Parathyroid adenoma (tissue), 2 donors: ENCODE measurements at regions not wholly inside any gene's neighbourhood (a gene's known extent, or its start where the extent isn't known, plus 50 kb on each side); places are given as distances from the start of the nearest gene placed in this dataset.

Experiments used
- H2AFZ ChIP-seq: fragments of 300-600 bp; sonication (generic); one replicate; pipeline ENCODE4 v1.7.0; 2017; ENCODE audit warnings: antibody characterized with exemption, mild to moderate bottlenecking
- H3K27ac ChIP-seq: fragments of 300-600 bp; sonication (generic); one replicate; pipeline ENCODE4 v1.7.0; 2017
- H3K27me3 ChIP-seq: fragments of 300-600 bp; sonication (generic); one replicate; pipeline ENCODE4 v1.7.0; 2017; ENCODE audit warnings: low read length; ENCODE audit not compliant: control insufficient read depth, insufficient read depth
- H3K36me3 ChIP-seq: fragments of 300-600 bp; sonication (generic); one replicate; pipeline ENCODE4 v1.7.0; 2017; ENCODE audit warnings: low read length; ENCODE audit not compliant: control insufficient read depth, insufficient read depth
- H3K4me1 ChIP-seq: fragments of 300-600 bp; sonication (generic); one replicate; pipeline ENCODE4 v1.7.0; 2017; ENCODE audit warnings: control low read depth
- H3K4me2 ChIP-seq: fragments of 300-600 bp; sonication (generic); one replicate; pipeline ENCODE4 v1.7.0; 2017; ENCODE audit warnings: low read length
- H3K4me3 ChIP-seq: fragments of 300-600 bp; sonication (generic); one replicate; pipeline ENCODE4 v1.7.0; 2017; ENCODE audit warnings: low read depth, low read length
- H3K79me2 ChIP-seq: fragments of 300-600 bp; sonication (generic); one replicate; pipeline ENCODE4 v1.7.0; 2017; ENCODE audit warnings: control low read depth
- H3K9ac ChIP-seq: fragments of 300-600 bp; sonication (generic); one replicate; pipeline ENCODE4 v1.7.0; 2017; ENCODE audit warnings: mild to moderate bottlenecking
- H3K9me3 ChIP-seq: fragments of 300-600 bp; sonication (generic); one replicate; pipeline ENCODE4 v1.7.0; 2017; ENCODE audit warnings: low read length; ENCODE audit not compliant: control insufficient read depth
- TF ChIP-seq, protein P1 (sequence below): fragments of 300-600 bp; sonication (generic); IDR thresholded peaks from one replicate; pipeline ENCODE4 v1.7.0; 2017; ENCODE audit warnings: antibody characterized with exemption, mild to moderate bottlenecking
- donor health status: primary hyperparathyroidism.

DNA sequence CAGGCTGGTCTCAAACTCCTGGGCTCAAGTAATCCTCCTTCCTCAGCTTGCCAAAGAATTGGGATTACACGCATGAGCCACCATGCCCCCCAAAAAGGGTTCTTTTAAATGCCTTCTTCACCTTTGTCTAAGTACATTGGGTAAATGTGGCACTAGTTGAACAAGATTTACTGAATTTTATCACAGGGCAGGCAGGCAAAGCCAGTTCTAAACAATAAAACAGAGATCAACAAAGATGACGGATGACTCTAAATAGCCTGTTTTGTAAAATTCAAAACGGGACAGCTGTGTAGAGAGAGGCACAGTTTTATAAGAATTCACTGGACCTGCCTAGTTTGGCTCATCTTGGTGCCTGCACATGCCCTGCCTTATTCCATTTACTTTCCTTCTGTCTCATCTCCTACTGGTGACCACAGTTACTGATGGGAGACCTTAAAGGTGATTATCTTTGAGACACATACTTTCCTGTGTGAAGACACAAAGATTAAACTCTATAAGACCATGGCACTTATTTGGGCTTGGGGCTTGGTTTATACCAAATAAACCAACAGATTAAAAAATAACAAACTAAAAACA lies 149.6 kb upstream of the DMRT1 start:
- H3K79me2 ChIP-seq: no peaks in the 10 kb centered on the region
- no peak overlapping the region for H3K4me2 ChIP-seq
- no peaks in the 10 kb centered on the region for H3K4me1 ChIP-seq
- TF ChIP-seq, protein P1, sequence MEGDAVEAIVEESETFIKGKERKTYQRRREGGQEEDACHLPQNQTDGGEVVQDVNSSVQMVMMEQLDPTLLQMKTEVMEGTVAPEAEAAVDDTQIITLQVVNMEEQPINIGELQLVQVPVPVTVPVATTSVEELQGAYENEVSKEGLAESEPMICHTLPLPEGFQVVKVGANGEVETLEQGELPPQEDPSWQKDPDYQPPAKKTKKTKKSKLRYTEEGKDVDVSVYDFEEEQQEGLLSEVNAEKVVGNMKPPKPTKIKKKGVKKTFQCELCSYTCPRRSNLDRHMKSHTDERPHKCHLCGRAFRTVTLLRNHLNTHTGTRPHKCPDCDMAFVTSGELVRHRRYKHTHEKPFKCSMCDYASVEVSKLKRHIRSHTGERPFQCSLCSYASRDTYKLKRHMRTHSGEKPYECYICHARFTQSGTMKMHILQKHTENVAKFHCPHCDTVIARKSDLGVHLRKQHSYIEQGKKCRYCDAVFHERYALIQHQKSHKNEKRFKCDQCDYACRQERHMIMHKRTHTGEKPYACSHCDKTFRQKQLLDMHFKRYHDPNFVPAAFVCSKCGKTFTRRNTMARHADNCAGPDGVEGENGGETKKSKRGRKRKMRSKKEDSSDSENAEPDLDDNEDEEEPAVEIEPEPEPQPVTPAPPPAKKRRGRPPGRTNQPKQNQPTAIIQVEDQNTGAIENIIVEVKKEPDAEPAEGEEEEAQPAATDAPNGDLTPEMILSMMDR: no peak
- H3K27me3 ChIP-seq: no peaks in the 10 kb centered on the region
- no peak overlapping the region for H3K9ac ChIP-seq
- H2AFZ ChIP-seq: no peak overlapping the region
- H3K4me3 ChIP-seq: no peak overlapping the region
- H3K9me3 ChIP-seq: no peaks in the 10 kb centered on the region
- H3K27ac ChIP-seq: no peak overlapping the region
- no peaks in the 10 kb centered on the region for H3K36me3 ChIP-seq

DNA sequence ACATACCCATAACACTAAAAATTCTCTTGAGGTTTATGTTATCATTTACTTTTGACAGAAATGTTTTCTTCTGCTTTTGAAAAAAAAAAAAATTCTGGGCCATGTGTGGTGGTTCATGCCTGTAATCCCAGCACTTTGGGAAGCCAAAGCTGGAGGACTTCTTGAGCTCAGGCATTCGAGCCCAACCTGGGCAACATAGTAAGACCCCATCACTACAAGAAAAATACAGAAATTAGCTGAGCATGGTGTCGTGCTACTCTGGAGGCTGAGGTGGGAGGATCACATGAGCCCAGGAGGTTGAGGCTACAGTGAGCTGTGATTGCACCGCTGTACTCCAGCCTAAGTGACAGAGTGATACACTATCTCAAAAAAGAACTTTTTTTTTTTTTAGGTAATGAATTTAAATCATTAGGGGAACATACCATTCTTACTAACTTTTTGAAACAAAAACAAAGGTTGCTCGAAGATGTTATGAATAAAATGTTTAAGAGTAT lies 148.8 kb upstream of the DMRT1 start:
- H3K9ac ChIP-seq: no peak overlapping the region
- no peak overlapping the region for H3K4me3 ChIP-seq

DNA sequence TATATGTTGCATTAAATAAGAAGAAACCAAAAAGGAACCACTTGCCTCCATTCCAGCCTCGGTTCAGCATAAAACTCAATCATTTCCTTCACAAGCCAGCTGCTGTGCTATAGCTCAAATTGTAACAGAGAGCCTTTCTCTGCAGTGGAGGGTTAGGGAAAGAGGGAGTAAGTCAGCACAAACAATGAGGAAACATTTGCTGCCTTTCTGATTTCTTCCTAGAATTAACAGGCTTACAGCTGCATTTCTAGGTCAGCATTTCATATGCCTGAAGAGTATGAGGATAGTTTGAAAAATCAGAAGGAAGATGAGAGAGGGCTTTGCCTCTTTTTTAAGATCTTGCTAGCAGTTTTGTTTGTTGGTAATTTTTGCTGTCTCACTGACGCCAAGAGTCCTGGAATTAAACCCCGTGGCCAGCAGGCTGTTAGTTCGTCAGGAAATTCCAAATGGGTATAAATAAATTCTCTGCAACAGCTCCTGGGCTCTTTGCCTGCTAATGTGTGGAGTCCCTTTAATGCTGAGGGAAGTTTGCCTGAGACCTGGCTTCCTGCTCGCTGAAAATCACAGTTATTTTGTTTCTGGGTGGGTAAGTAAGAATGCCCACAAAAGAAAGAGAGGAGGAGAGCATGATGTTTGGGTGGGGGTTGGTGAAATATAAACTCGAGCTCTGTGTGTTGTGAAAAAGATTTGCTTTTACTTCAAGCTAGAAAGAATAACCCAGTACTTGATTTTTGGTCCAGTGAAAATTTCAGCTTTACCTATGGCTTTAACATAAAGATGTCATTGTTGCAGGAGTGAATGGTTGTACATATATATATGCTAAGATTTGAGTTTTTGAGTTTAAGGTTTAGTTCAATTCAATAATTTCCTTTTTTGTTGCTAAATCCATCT lies 148.1 kb upstream of the DMRT1 start:
- Histone ChIP-seq H2AFZ (no peak overlapping the region), H3K4me3 (no peak overlapping the region), H3K4me2 (no peak overlapping the region), H3K79me2 (no peaks in the 10 kb centered on the region), H3K27ac (peak overlapping the region; percentile 42), H3K9ac (no peak overlapping the region), H3K4me1 (no peaks in the 10 kb centered on the region), H3K9me3 (no peaks in the 10 kb centered on the region), H3K36me3 (no peaks in the 10 kb centered on the region), H3K27me3 (no peaks in the 10 kb centered on the region)
- TF ChIP-seq, protein P1: no peak

More for the DNA sequence above, 148.8 kb upstream of the DMRT1 start:
- H3K4me2 ChIP-seq: no peak overlapping the region
- no peaks in the 10 kb centered on the region for H3K36me3 ChIP-seq
- no peaks in the 10 kb centered on the region for H3K4me1 ChIP-seq
- H3K9me3 ChIP-seq: no peaks in the 10 kb centered on the region
- no peak overlapping the region for H2AFZ ChIP-seq
- peak overlapping the region; percentile 42 for H3K27ac ChIP-seq
- TF ChIP-seq, protein P1: no peak
- H3K27me3 ChIP-seq: no peaks in the 10 kb centered on the region
- no peaks in the 10 kb centered on the region for H3K79me2 ChIP-seq

DNA sequence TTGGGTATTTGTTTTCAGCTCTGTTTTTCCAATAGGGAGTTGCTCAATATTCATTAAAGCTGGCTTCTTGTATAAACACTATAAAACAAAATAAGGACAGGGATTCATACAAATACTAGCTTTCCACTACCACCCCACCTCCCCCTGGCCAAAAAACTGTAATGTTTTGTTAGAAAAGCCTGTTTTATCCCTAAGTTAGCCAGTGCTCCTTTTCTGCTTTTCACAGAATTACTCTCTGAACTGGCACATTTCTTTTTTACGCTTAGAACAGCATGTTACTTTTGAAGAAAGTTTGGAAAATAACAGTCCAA lies 147.4 kb upstream of the DMRT1 start:
- Histone ChIP-seq H3K9me3 (no peaks in the 10 kb centered on the region), H3K79me2 (no peaks in the 10 kb centered on the region), H3K27ac (no peak overlapping the region), H3K4me2 (no peak overlapping the region), H3K4me3 (no peak overlapping the region), H2AFZ (no peak overlapping the region), H3K4me1 (no peaks in the 10 kb centered on the region), H3K9ac (no peak overlapping the region), H3K27me3 (no peaks in the 10 kb centered on the region), H3K36me3 (no peaks in the 10 kb centered on the region)
- TF ChIP-seq, protein P1: no peak
